Peyer's patch (tissue), 4 donors: ENCODE measurements at regions not wholly inside any gene's neighbourhood (a gene's known extent, or its start where the extent isn't known, plus 50 kb on each side); places are given as distances from the start of the nearest gene placed in this dataset.

ENCODE experiments used
- DNase-seq, 3 donors: peaks; one replicate each; pipeline ENCODE4 v3.0.0-alpha.2; 2017 to 2019
- H3K27ac ChIP-seq, 4 donors: fragments of 200-600 bp; sonication (generic); one replicate each; pipeline ENCODE4 v1.5.1; 2016 to 2019
- H3K27me3 ChIP-seq, 2 donors: fragments of 200-600 bp; sonication (generic); one replicate each; pipeline ENCODE4 v1.5.1; 2019
- H3K36me3 ChIP-seq, 3 donors: fragments of 200-600 bp; sonication (generic); one replicate each; pipeline ENCODE4 v1.5.1; 2016 to 2019
- H3K4me1 ChIP-seq, 4 donors: fragments of 200-600 bp; sonication (generic); one replicate each; pipeline ENCODE4 v1.5.1; 2016 to 2019
- H3K4me3 ChIP-seq, 4 donors: fragments of 200-600 bp; sonication (generic); 1 replicate in 3 of 4; 2 replicates in 1 of 4; pipeline ENCODE4 v1.5.1; 2016 to 2019; ENCODE audit warnings: mild to moderate bottlenecking in 1 of 4
- H3K9me3 ChIP-seq, 4 donors: fragments of 200-600 bp; sonication (generic); one replicate each; pipeline ENCODE4 v1.5.1; 2016 to 2019; ENCODE audit warnings: mild to moderate bottlenecking in 1 of 4
- CTCF ChIP-seq, 6 experiments: fragments of 450-650 bp in 4 of 6; fragments of 200-600 bp in 2 of 6; sonication (generic) in 1 of 6; IDR thresholded peaks; one replicate each; pipeline ENCODE4 v1.5.1; 2017 to 2019; ENCODE audit warnings: antibody characterized with exemption in 6 of 6, mild to moderate bottlenecking in 3 of 6, moderate library complexity in 1 of 6
- POLR2A ChIP-seq, 2 donors: fragments of 450-650 bp; IDR thresholded peaks; one replicate each; pipeline ENCODE4 v1.5.1; 2017; ENCODE audit warnings: antibody characterized with exemption in 2 of 2, mild to moderate bottlenecking in 2 of 2, moderate library complexity in 2 of 2

DNA sequence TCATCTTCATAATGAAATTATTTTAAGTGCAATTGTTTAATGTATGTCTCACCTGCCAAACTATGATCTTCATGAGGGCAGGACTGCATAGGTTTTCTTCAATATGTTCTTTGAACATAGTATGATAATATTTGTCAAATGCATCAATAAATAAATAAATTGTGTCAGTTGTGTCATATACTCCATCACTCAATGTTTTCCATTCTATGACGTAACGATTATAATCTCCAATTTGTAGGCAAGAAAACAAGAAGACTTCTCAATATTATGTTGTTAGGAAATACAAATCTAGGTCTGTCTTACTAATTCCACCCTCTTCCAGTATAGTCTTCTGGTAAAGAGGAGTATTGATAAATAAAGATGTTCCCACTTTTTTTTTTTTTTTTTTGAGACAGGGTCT is 858.1 kb downstream of the MAFB start:
- Histone ChIP-seq H3K9me3 (no peaks in the 10 kb centered on the region), H3K4me3 (no peak overlapping the region), H3K27me3 (no peaks in the 10 kb centered on the region), H3K36me3 (no peaks in the 10 kb centered on the region), H3K4me1 (peaks cover 0 to 4% (median 0%) of the 10 kb centered on the region in 4 donors), H3K27ac (no peak overlapping the region)
- DNase-seq: no peak
- no peak for TF ChIP-seq POLR2A (IDR thresholded peaks at IDR 0.05)
- TF ChIP-seq CTCF (IDR thresholded peaks at IDR 0.05): no peak

- Histone ChIP-seq H3K4me1 (peaks cover 0 to 4% (median 0%) of the 10 kb centered on the region in 4 donors), H3K36me3 (no peaks in the 10 kb centered on the region), H3K9me3 (no peaks in the 10 kb centered on the region), H3K27ac (peak overlapping the region in 1 of 4 donors; percentile 26), H3K27me3 (no peaks in the 10 kb centered on the region), H3K4me3 (no peak overlapping the region)
- DNase-seq: peak in 2 of 3 donors; percentile 28 to 47
- TF ChIP-seq CTCF (IDR thresholded peaks at IDR 0.05) (no peak), POLR2A (IDR thresholded peaks at IDR 0.05) (no peak)
Observed at GRCh38 chr20:39829661-39830060, 859.4 kb downstream of the MAFB start.

DNA sequence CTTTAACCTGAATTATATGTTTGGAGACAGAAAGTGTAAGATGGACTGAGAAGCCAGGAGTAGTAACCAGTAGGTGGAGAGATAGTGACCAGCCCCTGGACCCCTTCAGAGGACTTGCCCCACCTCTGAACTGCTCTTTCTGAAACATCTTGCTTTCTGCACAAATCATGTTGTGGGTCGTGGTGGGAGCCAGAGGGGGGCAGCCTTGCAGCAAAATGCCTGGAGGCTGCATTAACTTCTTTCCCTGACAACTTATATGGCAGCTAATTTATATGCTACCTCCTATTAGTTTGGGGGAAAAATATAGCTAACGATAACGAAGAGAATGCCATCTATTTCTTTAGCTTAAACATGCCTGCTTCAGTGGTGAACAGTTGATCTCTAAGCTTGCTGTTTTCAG is 859.8 kb downstream of the MAFB start:
- Histone ChIP-seq H3K27ac (peak overlapping the region in 1 of 4 donors; percentile 26), H3K4me3 (no peak overlapping the region), H3K4me1 (peaks cover 0 to 4% (median 0%) of the 10 kb centered on the region in 4 donors), H3K9me3 (no peaks in the 10 kb centered on the region), H3K36me3 (no peaks in the 10 kb centered on the region), H3K27me3 (no peaks in the 10 kb centered on the region)
- DNase-seq: no peak
- TF ChIP-seq CTCF (IDR thresholded peaks at IDR 0.05): peak in 1 of 6 experiments; percentile 7
- no peak for TF ChIP-seq POLR2A (IDR thresholded peaks at IDR 0.05)

DNA sequence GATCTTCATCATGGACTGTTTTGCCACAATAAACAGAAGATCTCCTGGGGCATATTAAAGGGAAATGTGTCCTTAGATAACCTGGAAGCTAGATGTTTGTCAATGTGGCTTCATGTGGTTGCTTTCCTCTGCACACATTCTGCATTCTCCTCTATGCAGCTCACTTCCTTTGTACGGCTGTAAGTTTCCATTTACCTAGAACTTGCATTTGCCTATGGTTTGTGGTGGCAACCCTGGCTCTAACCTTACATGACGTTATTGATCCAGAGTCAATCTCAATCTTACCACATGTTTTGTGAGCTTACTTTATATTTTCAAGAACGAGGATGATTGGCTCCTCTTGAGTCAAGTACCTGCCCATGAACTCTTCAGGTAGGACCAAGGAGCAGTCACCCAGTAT is 863.1 kb downstream of the MAFB start:
- H3K27me3 ChIP-seq: no peaks in the 10 kb centered on the region
- H3K36me3 ChIP-seq: no peaks in the 10 kb centered on the region
- TF ChIP-seq CTCF (IDR thresholded peaks at IDR 0.05): no peak
- TF ChIP-seq POLR2A (IDR thresholded peaks at IDR 0.05): no peak
- H3K4me3 ChIP-seq: no peak overlapping the region
- H3K4me1 ChIP-seq: peaks cover 0 to 4% (median 0%) of the 10 kb centered on the region in 4 donors
- no peak for DNase-seq
- no peak overlapping the region for H3K27ac ChIP-seq
- H3K9me3 ChIP-seq: no peaks in the 10 kb centered on the region

- TF ChIP-seq CTCF (IDR thresholded peaks at IDR 0.05) (no peak), POLR2A (IDR thresholded peaks at IDR 0.05) (no peak)
- H3K4me3 ChIP-seq: no peak overlapping the region
- no peaks in the 10 kb centered on the region for H3K36me3 ChIP-seq
- H3K4me1 ChIP-seq: peaks cover 0 to 4% (median 0%) of the 10 kb centered on the region in 4 donors
- no peaks in the 10 kb centered on the region for H3K27me3 ChIP-seq
- no peak overlapping the region for H3K27ac ChIP-seq
- H3K9me3 ChIP-seq: no peaks in the 10 kb centered on the region
- no peak for DNase-seq
Observed at GRCh38 chr20:39825524-39825923, 863.4 kb downstream of the DHX35 start.

- Histone ChIP-seq H3K4me3 (no peak overlapping the region), H3K27ac (no peak overlapping the region), H3K27me3 (no peaks in the 10 kb centered on the region), H3K36me3 (no peaks in the 10 kb centered on the region), H3K9me3 (no peaks in the 10 kb centered on the region), H3K4me1 (no peaks in the 10 kb centered on the region)
- DNase-seq: no peak
- TF ChIP-seq CTCF (IDR thresholded peaks at IDR 0.05): no peak
- TF ChIP-seq POLR2A (IDR thresholded peaks at IDR 0.05): no peak
Observed at GRCh38 chr20:39823224-39823623, 861.1 kb downstream of the DHX35 start.
